KG1 (cell line): ENCODE measurements at regions not wholly inside any gene's neighbourhood (a gene's known extent, or its start where the extent isn't known, plus 50 kb on each side); places are given as distances from the start of the nearest gene placed in this dataset.

Source experiments
- DNase-seq: peaks from one replicate; lab custom pipeline; 2025; lab: John Stamatoyannopoulos, UW

GRCh38 chr4:179831274-179831673 lies 2389.0 kb upstream of the AGA start:
- DNase-seq: no peak

DNA sequence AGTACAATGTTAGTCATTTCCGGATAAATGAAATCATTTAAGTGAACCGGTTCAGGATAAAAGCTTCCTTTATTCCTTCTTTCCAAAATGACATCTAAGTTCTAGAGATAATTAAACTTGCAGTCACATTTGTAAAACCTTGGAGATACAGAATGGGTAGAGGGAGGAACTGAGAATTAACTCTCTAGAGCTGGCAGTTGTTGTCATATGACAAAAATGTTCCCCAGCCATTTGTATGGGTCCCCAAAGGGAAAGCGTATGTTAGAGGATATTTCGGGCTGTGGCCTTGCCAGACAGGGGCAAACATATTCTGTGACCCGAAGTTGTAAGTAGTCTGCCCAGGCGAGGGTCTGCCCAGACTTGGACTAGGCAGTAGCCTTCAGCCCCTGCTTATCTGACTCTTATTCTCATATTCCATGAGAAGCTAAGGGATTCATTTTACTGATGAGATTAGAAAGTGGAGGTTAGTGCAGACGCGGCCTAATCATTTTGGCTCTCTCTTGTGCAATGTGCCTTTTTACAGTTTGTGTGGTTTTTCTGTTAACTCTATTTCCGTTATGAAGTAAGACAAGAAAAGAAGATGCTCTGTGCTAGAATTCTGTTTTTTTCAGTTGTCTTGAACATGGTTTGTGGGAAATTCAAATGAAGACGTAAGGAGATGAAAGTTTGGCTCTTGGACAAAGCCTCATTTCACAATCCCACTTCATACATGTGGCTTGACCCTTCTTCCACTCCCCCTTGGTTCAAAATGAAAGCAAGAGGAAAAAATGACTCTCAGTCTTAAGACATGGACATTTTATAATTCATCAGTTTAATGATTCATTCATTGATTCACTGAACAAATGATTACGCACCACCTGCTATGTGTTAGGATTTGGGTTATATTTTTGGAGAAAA lies 2394.2 kb upstream of the AGA start:
- no peak for DNase-seq

DNA sequence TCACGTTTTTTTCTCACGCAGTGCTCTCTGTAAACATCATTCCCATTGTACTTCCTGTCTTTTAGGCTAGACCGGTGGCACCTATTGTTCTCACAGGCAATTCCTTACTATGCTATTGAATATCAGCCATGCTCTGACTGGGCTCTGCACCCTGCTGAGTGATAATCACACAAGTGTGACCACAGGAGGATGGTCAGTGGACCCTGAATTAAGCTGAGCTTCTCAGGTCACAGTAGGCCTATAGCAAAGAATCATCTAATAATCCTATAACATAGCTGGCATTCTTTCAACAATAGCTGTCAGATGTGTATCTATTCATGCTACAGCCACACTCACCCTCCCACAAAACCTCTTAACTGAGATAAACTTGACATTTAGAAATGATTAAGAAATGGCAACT lies 2399.8 kb upstream of the TENM3 start:
- DNase-seq: no peak

- DNase-seq: no peak
Measured at GRCh38 chr4:179855469-179855868, 2387.7 kb upstream of the TENM3 start.

- no peak for DNase-seq
Measured at GRCh38 chr4:179858221-179858620, 2385.0 kb upstream of the TENM3 start.

DNA sequence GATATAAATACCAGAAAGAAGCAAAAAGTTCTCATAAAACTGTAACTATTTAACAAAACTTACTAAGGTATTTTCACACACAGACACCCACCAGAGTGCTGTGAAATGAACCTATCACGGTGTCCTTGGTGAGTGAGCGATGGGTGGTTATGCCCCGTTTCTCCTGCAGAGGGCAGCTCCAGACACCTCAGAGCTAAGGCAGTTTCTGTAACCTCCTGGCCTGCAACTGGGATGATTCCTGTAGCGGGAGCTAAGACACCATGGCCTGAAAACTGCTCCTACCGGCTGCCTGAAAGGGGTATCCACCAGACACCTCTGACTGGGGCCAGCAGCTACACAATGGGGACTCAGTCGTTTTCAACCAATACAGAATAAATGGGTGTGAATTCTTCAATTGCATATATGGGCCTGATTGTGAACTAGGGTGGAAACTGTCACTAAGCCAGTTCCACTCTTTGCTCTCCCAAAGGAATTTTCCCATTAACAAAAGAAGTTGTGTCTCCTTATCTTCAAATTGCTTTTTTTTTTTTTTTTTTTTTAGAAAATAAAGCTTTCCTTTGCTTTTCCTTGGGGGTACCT lies 2375.8 kb upstream of the TENM3 start:
- no peak for DNase-seq

- no peak for DNase-seq
Measured at GRCh38 chr4:179871726-179872125, 2371.5 kb upstream of the TENM3 start.

GRCh38 chr4:179872755-179873154 lies 2370.4 kb upstream of the TENM3 start:
- no peak for DNase-seq

- DNase-seq: no peak
Measured at GRCh38 chr4:179880756-179881155, 2362.4 kb upstream of the TENM3 start.

GRCh38 chr4:179894066-179894778 lies 2349.0 kb upstream of the TENM3 start:
- no peak for DNase-seq

DNA sequence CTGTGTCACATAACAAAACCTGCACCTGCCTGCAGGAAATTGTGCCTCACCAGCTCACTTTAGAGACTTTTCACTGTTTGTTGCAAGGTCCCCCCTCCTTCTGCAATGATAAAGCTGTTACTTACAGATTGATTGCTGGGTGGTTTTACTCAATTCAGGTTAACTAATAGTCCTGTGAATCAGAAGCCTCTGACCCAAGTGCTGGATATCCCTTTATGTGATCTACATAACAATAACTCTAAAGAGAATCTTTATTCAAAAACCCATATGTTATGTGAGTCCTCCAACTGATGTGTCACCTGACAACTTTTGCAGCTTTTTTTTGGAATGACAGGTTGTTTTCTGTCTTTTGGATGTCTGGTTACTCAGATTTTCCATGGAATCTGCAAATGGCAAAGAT lies 2323.6 kb upstream of the TENM3 start:
- DNase-seq: no peak

DNA sequence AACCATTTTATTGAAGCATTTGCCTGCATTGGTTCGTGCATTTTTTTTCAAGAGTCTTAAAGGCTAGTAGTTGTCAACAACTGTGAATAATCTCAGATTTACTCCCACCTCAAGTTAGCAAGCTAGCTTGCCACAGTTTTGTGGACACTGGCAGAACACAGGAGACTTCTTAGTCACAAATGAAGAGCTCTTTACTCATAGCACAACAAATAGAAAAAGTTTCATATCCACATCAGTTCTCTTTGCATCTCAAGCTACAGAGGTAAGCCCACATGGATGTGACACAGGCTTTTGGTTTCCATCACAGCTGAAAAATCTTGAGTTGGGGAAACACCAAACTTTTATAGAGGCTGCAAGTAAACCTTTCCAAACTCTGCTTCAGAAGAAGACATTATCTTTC lies 2315.7 kb upstream of the TENM3 start:
- DNase-seq: no peak

DNA sequence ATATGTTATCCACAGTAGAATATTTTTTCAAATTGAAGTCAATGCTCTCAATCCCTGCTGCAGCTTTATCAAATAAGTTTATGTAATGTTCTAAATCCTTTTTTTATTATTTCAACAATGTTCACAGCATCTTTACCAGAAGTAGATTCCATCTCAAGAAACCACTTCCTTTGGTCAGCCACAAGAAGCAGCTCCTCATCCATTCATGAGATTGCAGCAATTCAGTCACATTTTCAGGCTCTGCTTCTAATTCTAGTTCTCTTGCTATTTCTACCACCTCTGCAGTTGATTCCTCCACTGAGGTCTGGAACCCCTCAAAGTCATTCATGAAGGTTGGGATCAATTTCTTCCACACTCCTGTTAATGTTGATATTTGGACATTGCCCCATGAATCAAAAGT lies 2301.3 kb upstream of the TENM3 start:
- DNase-seq: no peak

GRCh38 chr4:179976777-179977176 lies 2266.4 kb upstream of the TENM3 start:
- DNase-seq: no peak

GRCh38 chr4:179977378-179977777 lies 2265.8 kb upstream of the TENM3 start:
- DNase-seq: no peak

DNA sequence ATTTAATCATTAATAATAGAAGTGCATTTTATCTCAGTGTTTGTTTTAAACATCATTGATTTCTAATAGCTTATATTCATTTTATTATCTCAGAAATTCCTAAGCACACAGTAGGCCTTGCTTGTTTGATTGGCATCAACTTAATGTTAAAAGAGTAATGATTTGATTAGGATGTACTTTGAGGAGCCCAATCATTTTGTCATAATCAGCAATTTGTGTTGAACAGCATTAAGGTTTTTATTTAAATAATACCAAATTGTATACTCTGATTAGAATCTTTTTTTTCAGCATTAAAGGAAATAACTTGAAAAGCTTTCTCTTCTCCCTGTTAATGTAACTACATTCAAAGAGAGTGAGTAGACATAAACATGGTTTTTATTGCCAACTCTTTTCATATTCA lies 2262.0 kb upstream of the TENM3 start:
- no peak for DNase-seq

- DNase-seq: no peak
Measured at GRCh38 chr4:179989975-179990374, 2253.2 kb upstream of the TENM3 start.

DNA sequence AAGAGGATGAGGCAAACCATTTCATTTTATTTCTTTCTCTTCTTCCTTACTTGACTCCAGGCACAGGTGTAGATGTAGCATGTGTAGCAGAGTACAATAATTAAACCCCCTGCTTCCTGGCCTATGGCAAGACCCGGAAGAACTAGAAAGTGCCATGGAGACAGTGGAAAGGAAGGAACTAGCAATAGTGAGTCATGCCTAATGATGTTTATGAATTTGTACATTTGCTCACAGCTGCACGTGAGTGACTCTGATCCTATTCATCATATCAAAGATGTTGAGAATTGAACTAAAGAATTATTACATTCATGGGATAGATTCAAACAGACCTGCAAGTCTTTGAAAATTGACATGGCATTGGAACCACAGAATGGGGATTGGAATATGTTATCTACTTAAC lies 2233.9 kb upstream of the TENM3 start:
- DNase-seq: no peak

DNA sequence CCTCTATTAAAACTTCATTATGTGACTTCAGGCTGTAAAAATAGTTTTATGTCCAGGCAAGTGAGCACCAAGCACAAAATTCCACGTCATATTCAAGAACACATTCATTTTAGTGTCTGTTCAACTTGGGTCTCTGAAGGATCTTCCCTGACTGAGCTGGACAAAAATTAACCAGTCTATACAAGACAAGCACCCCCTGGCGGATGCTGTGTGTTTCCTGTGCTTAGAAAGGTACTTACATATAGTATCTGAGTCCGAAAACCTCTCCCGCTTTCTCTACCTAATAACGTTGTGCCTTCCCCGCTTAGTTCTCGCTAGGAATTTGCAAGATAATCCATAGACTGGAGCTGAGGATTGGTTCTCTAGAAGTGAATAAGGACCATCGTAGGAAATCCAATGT lies 2214.5 kb upstream of the TENM3 start:
- no peak for DNase-seq

- no peak for DNase-seq
Measured at GRCh38 chr4:180031330-180031729, 2211.9 kb upstream of the TENM3 start.

DNA sequence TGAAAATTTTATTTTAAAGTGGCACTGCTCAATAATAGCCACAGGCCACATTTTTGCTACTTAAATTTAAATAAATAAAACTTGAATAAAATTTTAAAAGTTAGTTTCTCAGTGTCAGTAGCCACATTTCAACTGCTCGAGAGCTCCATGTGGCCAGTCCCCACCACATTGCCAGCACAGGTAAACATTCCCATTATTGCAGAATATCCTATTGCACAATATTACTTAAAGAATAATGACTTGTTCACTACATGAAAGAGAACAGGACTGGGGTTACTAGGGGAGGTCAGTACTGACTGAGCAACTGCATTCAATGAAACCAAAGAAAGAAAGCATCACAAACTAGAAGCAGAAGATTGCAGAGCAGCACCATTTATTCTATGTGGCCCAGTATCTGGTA lies 2201.6 kb upstream of the TENM3 start:
- no peak for DNase-seq

DNA sequence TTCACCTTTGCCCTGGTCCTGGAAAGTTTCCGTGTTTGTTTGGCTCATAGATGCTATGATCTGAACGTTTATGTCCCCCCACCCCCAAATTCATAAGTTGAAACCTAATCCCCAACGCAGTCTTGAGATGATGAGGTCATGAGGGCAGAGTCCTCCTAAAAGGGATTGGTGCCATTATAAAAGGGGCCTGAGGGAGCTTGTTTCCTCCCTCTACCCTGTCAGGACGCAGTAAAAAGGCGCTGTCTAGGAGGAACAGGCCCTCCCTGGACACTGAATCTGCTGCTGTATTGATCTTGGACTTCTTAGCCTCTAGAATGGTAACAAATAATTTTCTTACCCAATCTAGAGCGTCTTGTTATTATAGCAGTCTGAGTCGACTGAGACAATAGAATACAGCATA lies 2190.6 kb upstream of the TENM3 start:
- DNase-seq: no peak

DNA sequence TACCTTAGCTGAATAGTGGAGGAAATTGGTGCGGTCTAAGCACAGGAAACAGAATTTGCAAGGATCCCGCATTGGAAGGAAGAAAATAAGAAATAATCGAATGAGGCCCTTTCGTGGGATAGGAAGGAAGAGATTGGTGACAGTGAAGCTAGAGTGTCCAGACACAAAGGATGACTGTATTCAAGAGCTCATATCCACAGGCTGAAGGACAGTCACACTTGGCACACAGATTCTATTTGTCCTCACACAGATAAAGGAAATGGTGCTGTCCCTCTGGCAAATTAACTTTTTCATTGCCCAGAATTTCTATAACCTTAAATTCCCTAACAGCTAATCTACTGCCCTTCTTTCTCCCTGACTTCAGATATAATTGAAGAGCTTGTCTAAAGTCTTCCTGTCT lies 2188.9 kb upstream of the TENM3 start:
- DNase-seq: no peak
